Stomach smooth muscle (tissue), 2 donors: ENCODE measurements at regions not wholly inside any gene's neighbourhood (a gene's known extent, or its start where the extent isn't known, plus 50 kb on each side); places are given as distances from the start of the nearest gene placed in this dataset.

Experiments
- H3K27ac ChIP-seq: one replicate; pipeline ENCODE4 v1.7.0; 2013; ENCODE audit warnings: mild to moderate bottlenecking, low read length, inconsistent platforms
- H3K27me3 ChIP-seq, 2 donors: one replicate each; pipeline ENCODE4 v1.7.0; 2013; ENCODE audit warnings: low read length in 2 of 2; ENCODE audit not compliant: insufficient read depth in 2 of 2, control insufficient read depth in 1 of 2
- H3K36me3 ChIP-seq, 2 donors: one replicate each; pipeline ENCODE4 v1.7.0; 2013; ENCODE audit warnings: low read length in 2 of 2; ENCODE audit not compliant: control insufficient read depth in 2 of 2, insufficient read depth in 2 of 2
- H3K4me1 ChIP-seq: one replicate; pipeline ENCODE4 v1.7.0; 2013; ENCODE audit warnings: low read length; ENCODE audit not compliant: control insufficient read depth, insufficient read depth
- H3K4me3 ChIP-seq, 2 donors: one replicate each; pipeline ENCODE4 v1.7.0; 2013; ENCODE audit warnings: low read length in 2 of 2
- H3K9ac ChIP-seq, 2 donors: one replicate each; pipeline ENCODE4 v1.7.0; 2013; ENCODE audit warnings: low read length in 2 of 2, mild to moderate bottlenecking in 1 of 2
- H3K9me3 ChIP-seq, 2 donors: one replicate each; pipeline ENCODE4 v1.7.0; 2013; ENCODE audit warnings: low read length in 2 of 2; ENCODE audit not compliant: control insufficient read depth in 2 of 2
- donor health status: healthy.
- donor health status: Pancreatic carcinoma.

DNA sequence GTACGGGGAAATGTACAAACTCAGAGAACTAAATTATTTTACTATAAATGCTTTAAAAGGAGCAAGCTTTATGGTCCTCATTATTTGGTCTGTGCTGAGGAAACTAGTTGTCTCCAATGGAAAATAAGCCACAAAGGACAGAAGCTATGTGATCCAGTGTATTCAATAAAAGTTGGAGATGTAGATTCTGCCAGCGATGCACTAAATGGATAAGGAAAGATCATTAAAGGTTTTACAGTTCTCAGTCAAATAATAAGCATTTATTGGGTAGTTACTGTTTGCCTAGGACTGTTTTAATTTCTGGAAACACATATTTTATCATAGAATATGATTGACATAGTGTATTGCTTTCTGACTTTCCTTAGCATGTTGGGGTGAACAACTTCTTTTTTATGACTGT lies 458.9 kb upstream of the STXBP6 start:
- H3K4me3 ChIP-seq, result no peak overlapping the region
- no peak overlapping the region for H3K9ac ChIP-seq
- peaks cover 0 to 5% of the 10 kb centered on the region in 2 donors for H3K9me3 ChIP-seq
- H3K27me3 ChIP-seq, result no peaks in the 10 kb centered on the region
- no peaks in the 10 kb centered on the region for H3K4me1 ChIP-seq
- H3K27ac ChIP-seq, result no peak overlapping the region
- no peaks in the 10 kb centered on the region for H3K36me3 ChIP-seq

DNA sequence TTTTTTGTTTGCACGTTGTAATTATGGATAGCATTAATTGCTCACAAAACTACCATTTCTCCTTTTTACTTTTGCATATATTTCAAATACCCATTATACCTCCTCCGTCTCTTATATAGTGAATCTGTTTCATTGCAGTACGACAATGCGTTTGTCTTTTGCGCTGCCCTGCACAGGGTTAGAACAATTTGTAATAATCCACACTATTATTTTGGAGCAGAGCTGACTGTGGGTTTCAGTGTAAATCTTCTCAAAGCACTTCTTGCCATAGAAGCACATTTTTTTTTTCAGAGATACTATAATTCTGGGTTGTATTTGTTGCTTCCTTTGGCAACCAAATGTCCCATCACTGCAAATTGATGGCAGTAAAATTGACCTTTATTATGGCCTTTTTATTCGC lies 451.8 kb upstream of the STXBP6 start:
- Histone ChIP-seq H3K9ac (no peak overlapping the region), H3K27ac (no peak overlapping the region), H3K4me1 (no peaks in the 10 kb centered on the region), H3K4me3 (no peak overlapping the region), H3K36me3 (no peaks in the 10 kb centered on the region), H3K27me3 (no peaks in the 10 kb centered on the region), H3K9me3 (no peaks in the 10 kb centered on the region)

DNA sequence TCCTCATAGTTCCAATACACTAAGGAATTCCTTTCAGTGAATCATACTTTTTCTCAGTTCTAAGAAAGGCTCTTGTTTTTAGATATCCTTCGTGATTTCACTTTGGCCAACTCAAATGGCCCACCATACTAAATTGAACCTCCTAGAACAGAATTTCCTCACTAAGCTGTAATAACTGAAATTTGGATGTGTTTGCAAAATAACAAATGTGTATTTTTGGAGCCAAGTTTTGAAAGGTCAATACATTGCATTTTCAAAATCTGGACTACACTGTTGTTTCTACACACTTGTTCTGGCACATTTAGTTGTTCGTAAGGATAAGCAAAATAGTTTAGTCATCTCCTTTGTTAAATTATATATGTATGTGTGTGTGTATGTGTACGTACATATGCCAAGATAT lies 439.0 kb upstream of the STXBP6 start:
- Histone ChIP-seq H3K4me1 (no peaks in the 10 kb centered on the region), H3K27ac (no peak overlapping the region), H3K27me3 (no peaks in the 10 kb centered on the region), H3K36me3 (no peaks in the 10 kb centered on the region), H3K9me3 (no peaks in the 10 kb centered on the region), H3K9ac (no peak overlapping the region), H3K4me3 (no peak overlapping the region)

DNA sequence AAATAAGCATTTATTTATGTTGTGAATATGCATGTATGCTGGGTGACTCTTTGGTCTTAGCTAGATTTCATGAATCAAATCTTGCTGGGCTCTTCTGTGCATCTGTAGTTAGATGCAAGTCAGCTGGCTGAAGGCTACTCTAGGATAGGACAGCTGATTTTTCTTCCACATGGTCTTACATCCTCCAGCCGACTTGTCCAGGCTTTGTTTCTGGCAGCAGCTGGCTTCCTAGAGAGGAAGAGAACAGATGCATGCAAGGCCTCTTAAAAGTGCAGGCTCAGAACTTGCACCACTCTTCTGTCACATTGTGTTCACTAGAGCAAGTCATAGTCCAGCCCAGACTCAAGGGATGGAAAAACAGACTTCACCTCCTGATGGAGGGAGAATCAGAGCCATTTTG lies 435.4 kb upstream of the STXBP6 start:
- H3K9ac ChIP-seq, result no peak overlapping the region
- H3K27ac ChIP-seq, result no peak overlapping the region
- H3K4me1 ChIP-seq, result no peaks in the 10 kb centered on the region
- H3K4me3 ChIP-seq, result no peak overlapping the region
- no peaks in the 10 kb centered on the region for H3K27me3 ChIP-seq
- H3K9me3 ChIP-seq, result no peaks in the 10 kb centered on the region
- no peaks in the 10 kb centered on the region for H3K36me3 ChIP-seq

DNA sequence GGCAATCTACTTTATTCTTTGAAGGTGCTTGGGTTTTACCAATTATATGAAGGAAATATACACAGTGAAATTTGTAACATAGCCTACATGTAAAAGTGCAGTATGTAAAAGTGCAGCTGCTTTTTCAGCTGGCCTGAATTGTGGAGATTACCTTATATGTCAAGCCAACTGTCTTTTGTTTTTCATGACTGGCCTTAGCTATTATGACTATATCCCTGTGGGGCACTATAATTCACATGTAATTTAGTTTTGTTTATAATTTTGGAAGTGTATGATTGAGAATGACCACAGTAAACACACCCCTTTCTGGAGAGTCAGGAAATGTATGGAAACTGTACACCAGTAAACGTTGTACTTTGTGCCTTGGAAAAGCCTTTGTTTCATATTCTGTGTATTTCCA lies 435.0 kb upstream of the STXBP6 start:
- Histone ChIP-seq H3K9ac (no peak overlapping the region), H3K27ac (no peak overlapping the region)

DNA sequence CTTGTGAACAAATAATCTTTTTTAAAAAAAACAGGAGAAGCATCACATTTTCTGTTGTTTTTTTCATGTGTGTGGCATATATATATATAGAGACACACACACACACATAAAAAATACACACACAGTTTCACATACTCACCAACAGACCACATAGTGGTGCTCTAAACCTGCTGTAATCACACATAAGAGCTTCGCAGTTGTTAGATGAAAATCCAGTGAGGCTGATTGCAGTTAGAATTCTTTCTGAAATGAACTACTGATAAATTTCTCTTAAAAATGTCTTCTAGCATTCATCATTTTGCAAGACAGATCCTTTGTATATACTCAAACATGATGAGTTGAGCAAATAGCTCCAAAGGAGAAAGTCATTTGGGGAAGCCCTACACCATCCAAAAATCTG lies 434.3 kb upstream of the STXBP6 start:
- H3K4me3 ChIP-seq, result no peak overlapping the region
- H3K27ac ChIP-seq, result no peak overlapping the region
- H3K9ac ChIP-seq, result no peak overlapping the region
- H3K9me3 ChIP-seq, result no peaks in the 10 kb centered on the region
- H3K4me1 ChIP-seq, result no peaks in the 10 kb centered on the region
- H3K36me3 ChIP-seq, result no peaks in the 10 kb centered on the region
- no peaks in the 10 kb centered on the region for H3K27me3 ChIP-seq

More for the DNA sequence above, 435.0 kb upstream of the STXBP6 start:
- H3K36me3 ChIP-seq, result no peaks in the 10 kb centered on the region
- no peaks in the 10 kb centered on the region for H3K9me3 ChIP-seq
- H3K4me1 ChIP-seq, result no peaks in the 10 kb centered on the region
- no peak overlapping the region for H3K4me3 ChIP-seq
- no peaks in the 10 kb centered on the region for H3K27me3 ChIP-seq

DNA sequence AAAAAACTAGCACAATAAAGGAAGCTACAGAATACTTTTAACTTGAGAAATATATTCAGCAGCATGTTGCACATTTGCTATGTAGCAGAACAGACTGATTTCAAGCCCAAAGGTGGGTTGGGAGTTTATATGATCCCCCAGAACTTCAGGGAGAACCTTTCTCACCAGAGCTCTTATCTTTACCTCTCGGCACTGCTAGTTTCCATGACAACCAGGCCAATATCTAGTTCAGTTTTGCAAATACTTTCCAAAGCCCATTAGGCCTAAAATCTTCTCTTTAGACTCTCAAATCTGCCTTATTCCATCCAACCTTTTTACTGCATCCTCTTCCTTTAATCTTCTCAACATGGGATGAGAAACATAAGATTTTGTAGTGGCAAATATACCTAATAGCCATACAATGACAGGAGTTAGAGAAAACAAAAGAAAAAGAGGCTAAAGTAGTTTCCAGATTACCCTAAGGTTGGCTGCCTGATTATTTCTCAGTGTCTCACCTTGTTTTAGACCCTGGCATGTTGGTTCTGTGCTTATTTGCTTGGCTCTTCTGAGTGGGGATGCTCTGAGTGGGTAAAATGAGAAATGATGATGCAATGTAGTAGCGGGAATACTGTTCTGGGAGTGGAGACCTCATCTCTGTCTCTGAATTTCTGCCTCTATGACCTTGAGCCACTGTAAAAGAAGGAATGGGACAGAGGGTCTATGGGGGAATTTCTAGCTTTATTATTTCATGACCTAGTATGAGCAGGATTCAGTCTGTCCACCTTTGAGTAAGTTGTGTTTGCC lies 427.6 kb upstream of the STXBP6 start:
- H3K4me1 ChIP-seq, result no peaks in the 10 kb centered on the region
- H3K9me3 ChIP-seq, result no peaks in the 10 kb centered on the region
- no peak overlapping the region for H3K9ac ChIP-seq

DNA sequence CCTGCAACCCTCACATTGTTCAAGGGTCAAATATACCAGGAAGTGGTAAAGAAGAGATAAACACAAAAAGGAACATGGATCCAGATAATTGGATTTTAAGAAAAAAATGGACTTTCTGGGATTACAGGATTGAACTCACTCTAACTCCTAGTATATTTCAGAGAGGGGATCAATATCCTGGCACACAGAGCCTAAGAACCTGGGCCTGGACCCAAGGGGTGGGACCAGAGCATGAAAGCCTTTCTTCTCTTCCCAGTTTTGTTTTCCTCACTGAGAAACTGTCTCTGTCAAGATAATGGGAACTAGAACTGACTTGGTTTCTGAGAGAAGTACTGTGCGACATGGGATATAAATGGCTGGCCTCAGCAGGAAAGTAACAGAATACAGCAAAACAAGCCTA lies 422.8 kb upstream of the STXBP6 start:
- Histone ChIP-seq H3K27ac (no peak overlapping the region), H3K4me3 (no peak overlapping the region), H3K9me3 (no peaks in the 10 kb centered on the region), H3K9ac (no peak overlapping the region), H3K36me3 (no peaks in the 10 kb centered on the region), H3K27me3 (no peaks in the 10 kb centered on the region), H3K4me1 (no peaks in the 10 kb centered on the region)

More for the DNA sequence above, 427.6 kb upstream of the STXBP6 start:
- H3K36me3 ChIP-seq, result no peaks in the 10 kb centered on the region
- no peak overlapping the region for H3K27ac ChIP-seq
- no peaks in the 10 kb centered on the region for H3K27me3 ChIP-seq
- no peak overlapping the region for H3K4me3 ChIP-seq

DNA sequence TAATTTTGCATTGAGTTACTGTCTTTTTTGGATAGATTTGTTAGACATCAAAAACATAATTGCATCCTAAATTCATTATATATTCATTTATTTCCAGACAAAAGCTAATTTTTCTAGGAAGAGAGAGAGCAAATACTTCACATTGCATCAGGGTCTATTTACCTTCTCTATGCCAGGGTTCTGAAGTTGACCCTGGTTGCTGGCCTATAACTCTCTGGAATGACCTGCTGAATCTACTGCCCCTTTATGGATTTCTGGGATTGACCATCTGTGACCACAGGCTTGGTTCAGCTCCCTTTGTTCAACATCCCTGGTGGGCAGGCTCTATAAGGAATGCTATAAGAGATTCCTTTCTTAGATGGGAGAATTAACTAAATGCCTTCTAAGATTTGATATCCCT lies 414.8 kb upstream of the STXBP6 start:
- no peak overlapping the region for H3K27ac ChIP-seq
- no peaks in the 10 kb centered on the region for H3K27me3 ChIP-seq
- H3K4me3 ChIP-seq, result no peak overlapping the region
- H3K36me3 ChIP-seq, result no peaks in the 10 kb centered on the region
- H3K4me1 ChIP-seq, result no peaks in the 10 kb centered on the region
- H3K9me3 ChIP-seq, result peaks cover 0 to 2% of the 10 kb centered on the region in 2 donors
- H3K9ac ChIP-seq, result no peak overlapping the region

DNA sequence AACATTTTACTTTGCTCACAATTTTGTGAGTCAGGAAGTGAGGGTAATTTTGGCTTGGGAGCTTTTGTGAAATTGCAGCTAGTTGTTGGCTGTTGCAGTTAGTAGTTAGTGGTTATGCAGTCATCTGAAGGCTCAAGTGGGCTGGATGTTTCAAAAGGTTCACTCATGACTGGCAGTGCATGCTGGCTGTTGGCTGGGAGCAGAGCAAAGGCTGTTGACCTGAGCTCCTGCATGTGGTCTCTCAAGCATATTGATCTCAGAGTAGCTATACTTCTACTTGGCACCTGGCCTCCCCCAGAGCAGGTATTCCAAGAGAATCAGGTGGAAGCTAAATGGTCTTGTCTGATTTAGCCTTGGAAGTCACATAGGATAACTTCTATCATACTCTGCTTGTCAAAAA lies 414.1 kb upstream of the STXBP6 start:
- Histone ChIP-seq H3K4me1 (no peaks in the 10 kb centered on the region), H3K4me3 (no peak overlapping the region), H3K27ac (no peak overlapping the region), H3K9me3 (peaks cover 0 to 2% of the 10 kb centered on the region in 2 donors), H3K27me3 (no peaks in the 10 kb centered on the region), H3K36me3 (no peaks in the 10 kb centered on the region), H3K9ac (no peak overlapping the region)

DNA sequence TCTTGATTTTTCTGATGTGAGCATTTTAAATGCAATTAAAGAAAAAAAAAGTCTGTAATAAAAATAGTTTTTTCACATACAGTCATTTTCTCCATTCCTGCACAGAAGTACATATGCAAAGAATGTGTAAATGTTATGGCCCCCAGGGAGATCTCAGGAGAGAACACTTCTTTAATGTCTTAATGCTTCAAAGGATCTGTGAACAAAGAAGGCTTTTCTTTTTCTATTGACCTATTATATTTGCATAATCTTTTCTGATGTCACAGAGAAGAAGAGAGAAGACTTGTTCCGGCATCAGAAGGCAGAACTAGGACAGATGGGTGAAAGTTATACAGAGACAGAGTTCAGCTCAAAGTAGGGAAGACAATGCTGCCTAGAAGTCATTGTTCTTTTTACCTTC lies 413.5 kb upstream of the STXBP6 start:
- Histone ChIP-seq H3K4me1 (no peaks in the 10 kb centered on the region), H3K4me3 (no peak overlapping the region), H3K27me3 (no peaks in the 10 kb centered on the region), H3K9ac (no peak overlapping the region), H3K36me3 (no peaks in the 10 kb centered on the region), H3K9me3 (peaks cover 0 to 2% of the 10 kb centered on the region in 2 donors), H3K27ac (no peak overlapping the region)
